Spleen (tissue), 7 donors: ENCODE measurements at regions not wholly inside any gene's neighbourhood (a gene's known extent, or its start where the extent isn't known, plus 50 kb on each side); places are given as distances from the start of the nearest gene placed in this dataset.

ENCODE experiments used
- CTCF ChIP-seq, 11 experiments: fragments of 200-600 bp in 7 of 11; fragments of 450-650 bp in 4 of 11; sonication (generic) in 4 of 11; IDR thresholded peaks in 8 of 11; conservative IDR thresholded peaks in 3 of 11; 1 replicate in 7 of 11; 2 replicates in 4 of 11; pipeline versions ENCODE4 v1.4.0 to v1.8.0; 2016 to 2021; ENCODE audit warnings: antibody characterized with exemption in 11 of 11, inconsistent platforms in 4 of 11, mild to moderate bottlenecking in 1 of 11
- POLR2A ChIP-seq, 3 donors: fragments of 450-650 bp; IDR thresholded peaks; one replicate each; pipeline ENCODE4 v1.5.1; 2017; ENCODE audit warnings: antibody characterized with exemption in 3 of 3, mild to moderate bottlenecking in 1 of 3
- POLR2AphosphoS5 ChIP-seq, 3 donors: sonication (generic); formaldehyde crosslinking; IDR thresholded peaks; one replicate each; pipeline ENCODE4 v1.5.1; 2017; ENCODE audit warnings: antibody characterized with exemption in 3 of 3
- donor health status: DM: no; HTN: no; CAD: no; lungs with moderate emphysema.
- donor health status: DM: no; HTN: no; CAD: no.
- donor health status: DM: no; HTN: no; CAD: no.

- TF ChIP-seq CTCF (IDR thresholded peaks at IDR 0.05 in 8 of 11, conservative IDR thresholded peaks at IDR 0.05 in 3 of 11), result no peak
- no peak for TF ChIP-seq POLR2A (IDR thresholded peaks at IDR 0.05)
- no peak for TF ChIP-seq POLR2AphosphoS5 (IDR thresholded peaks at IDR 0.05)
Observed at GRCh38 chr20:51941503-51941902, 139.2 kb upstream of the SALL4 start.
